Ascending aorta (tissue), 2 donors: ENCODE measurements at regions not wholly inside any gene's neighbourhood (a gene's known extent, or its start where the extent isn't known, plus 50 kb on each side); places are given as distances from the start of the nearest gene placed in this dataset.

Experiments used
- DNase-seq, 2 donors: peaks; one replicate each; pipeline ENCODE4 v3.0.0-alpha.2; 2019; ENCODE audit warnings: low spot score in 2 of 2
- H3K27ac ChIP-seq, 2 donors: fragments of 200-600 bp; sonication (generic); one replicate each; pipeline ENCODE4 v1.5.1; 2016 to 2017; ENCODE audit warnings: mild to moderate bottlenecking in 1 of 2
- H3K27me3 ChIP-seq: fragments of 200-600 bp; sonication (generic); one replicate; pipeline ENCODE4 v1.5.1; 2017
- H3K36me3 ChIP-seq, 2 donors: fragments of 200-600 bp; sonication (generic); one replicate each; pipeline ENCODE4 v1.5.1; 2016
- H3K4me1 ChIP-seq, 2 donors: fragments of 200-600 bp; sonication (generic); one replicate each; pipeline ENCODE4 v1.5.1; 2016 to 2017; ENCODE audit warnings: mild to moderate bottlenecking in 1 of 2
- H3K4me3 ChIP-seq, 2 donors: fragments of 200-600 bp; sonication (generic); one replicate each; pipeline ENCODE4 v1.5.1; 2016 to 2017; ENCODE audit warnings: mild to moderate bottlenecking in 1 of 2
- H3K9me3 ChIP-seq, 2 donors: fragments of 200-600 bp; sonication (generic); one replicate each; pipeline ENCODE4 v1.5.1; 2016
- CTCF ChIP-seq, 3 experiments: fragments of 200-600 bp in 2 of 3; fragments of 450-650 bp in 1 of 3; sonication (generic) in 2 of 3; IDR thresholded peaks; one replicate each; pipeline ENCODE4 v1.5.1; 2016 to 2019; ENCODE audit warnings: antibody characterized with exemption in 3 of 3, mild to moderate bottlenecking in 1 of 3, moderate library complexity in 1 of 3
- intact Hi-C: fragments of 100-400 bp; cut with DNase I; formaldehyde crosslinking; loops from one replicate; pipeline ENCODE4 v1.15.1; 2023

- no peaks in the 10 kb centered on the region for H3K36me3 ChIP-seq
- H3K27ac ChIP-seq: no peak overlapping the region
- no peaks in the 10 kb centered on the region for H3K27me3 ChIP-seq
- H3K4me3 ChIP-seq: no peak overlapping the region
- H3K4me1 ChIP-seq: no peaks in the 10 kb centered on the region
- no peaks in the 10 kb centered on the region for H3K9me3 ChIP-seq
- no peak for DNase-seq
- TF ChIP-seq CTCF (IDR thresholded peaks at IDR 0.05): no peak
- intact Hi-C loops: no loop called here
These were observed 170.8 kb downstream of the SUCLG1 start for GRCh38 chr2:84288293-84288692.

GRCh38 chr2:84286878-84287277 lies 172.2 kb downstream of the SUCLG1 start:
- H3K4me1 ChIP-seq: no peaks in the 10 kb centered on the region
- no peak overlapping the region for H3K27ac ChIP-seq
- H3K9me3 ChIP-seq: no peaks in the 10 kb centered on the region
- DNase-seq: no peak
- H3K36me3 ChIP-seq: no peaks in the 10 kb centered on the region
- H3K4me3 ChIP-seq: no peak overlapping the region
- intact Hi-C loops: no loop called here
- no peaks in the 10 kb centered on the region for H3K27me3 ChIP-seq
- TF ChIP-seq CTCF (IDR thresholded peaks at IDR 0.05): no peak

- Histone ChIP-seq H3K4me3 (no peak overlapping the region), H3K36me3 (no peaks in the 10 kb centered on the region), H3K27me3 (no peaks in the 10 kb centered on the region), H3K9me3 (no peaks in the 10 kb centered on the region), H3K27ac (no peak overlapping the region), H3K4me1 (no peaks in the 10 kb centered on the region)
- no peak for DNase-seq
- no peak for TF ChIP-seq CTCF (IDR thresholded peaks at IDR 0.05)
- intact Hi-C loops: no loop called here
These were observed 173.9 kb downstream of the SUCLG1 start for GRCh38 chr2:84285056-84285747.

- Histone ChIP-seq H3K27me3 (no peaks in the 10 kb centered on the region), H3K36me3 (no peaks in the 10 kb centered on the region), H3K4me1 (no peaks in the 10 kb centered on the region), H3K9me3 (no peaks in the 10 kb centered on the region), H3K4me3 (no peak overlapping the region), H3K27ac (no peak overlapping the region)
- no peak for DNase-seq
- TF ChIP-seq CTCF (IDR thresholded peaks at IDR 0.05): no peak
- intact Hi-C loops: no loop called here
These were observed 175.6 kb downstream of the SUCLG1 start for GRCh38 chr2:84283506-84283905.

GRCh38 chr2:84281510-84281909 lies 177.6 kb downstream of the SUCLG1 start:
- TF ChIP-seq CTCF (IDR thresholded peaks at IDR 0.05): no peak

GRCh38 chr2:84280873-84281272 lies 178.2 kb downstream of the SUCLG1 start:
- no peaks in the 10 kb centered on the region for H3K36me3 ChIP-seq
- no peaks in the 10 kb centered on the region for H3K27me3 ChIP-seq
- no peak for DNase-seq
- no peaks in the 10 kb centered on the region for H3K9me3 ChIP-seq
- no peak for TF ChIP-seq CTCF (IDR thresholded peaks at IDR 0.05)
- no peak overlapping the region for H3K27ac ChIP-seq
- intact Hi-C loops: no loop called here
- no peak overlapping the region for H3K4me3 ChIP-seq
- H3K4me1 ChIP-seq: no peaks in the 10 kb centered on the region

More at GRCh38 chr2:84281510-84281909, 177.6 kb downstream of the SUCLG1 start:
- Histone ChIP-seq H3K36me3 (no peaks in the 10 kb centered on the region), H3K4me3 (no peak overlapping the region), H3K27me3 (no peaks in the 10 kb centered on the region), H3K27ac (no peak overlapping the region), H3K9me3 (no peaks in the 10 kb centered on the region), H3K4me1 (no peaks in the 10 kb centered on the region)
- intact Hi-C loops: no loop called here
- DNase-seq: no peak
